Liver (tissue), 8 donors: ENCODE measurements at regions not wholly inside any gene's neighbourhood (a gene's known extent, or its start where the extent isn't known, plus 50 kb on each side); places are given as distances from the start of the nearest gene placed in this dataset.

Experiments
- DNase-seq: peaks from one replicate; pipeline ENCODE4 v3.0.0-alpha.2; 2017; ENCODE audit warnings: low spot score
- H3K27ac ChIP-seq, 2 donors: one replicate each; pipeline ENCODE4 v1.7.0; 2013; ENCODE audit warnings: inconsistent platforms in 2 of 2, low read length in 2 of 2, control low read depth in 1 of 2, low read depth in 1 of 2, mild to moderate bottlenecking in 1 of 2
- H3K27me3 ChIP-seq, 4 donors: one replicate each; pipeline versions ENCODE4 v1.6.1 to v1.7.0; 2013; ENCODE audit warnings: low read length in 3 of 4, inconsistent platforms in 1 of 4, mild to moderate bottlenecking in 1 of 4, moderate library complexity in 1 of 4; ENCODE audit not compliant: control insufficient read depth in 4 of 4, insufficient read depth in 4 of 4
- H3K36me3 ChIP-seq, 4 donors: one replicate each; pipeline versions ENCODE4 v1.6.1 to v1.7.0; 2013; ENCODE audit warnings: low read length in 3 of 4, mild to moderate bottlenecking in 3 of 4, low read depth in 1 of 4, moderate library complexity in 1 of 4; ENCODE audit not compliant: control insufficient read depth in 4 of 4, insufficient read depth in 3 of 4
- H3K4me1 ChIP-seq, 4 donors: one replicate each; pipeline versions ENCODE4 v1.6.1 to v1.7.0; 2013; ENCODE audit warnings: low read length in 3 of 4, mild to moderate bottlenecking in 3 of 4, moderate library complexity in 1 of 4; ENCODE audit not compliant: control insufficient read depth in 4 of 4, insufficient read depth in 4 of 4
- H3K4me3 ChIP-seq, 3 donors: one replicate each; pipeline versions ENCODE4 v1.6.1 to v1.7.0; 2013; ENCODE audit warnings: low read length in 3 of 3, control low read depth in 1 of 3, low read depth in 1 of 3, mild to moderate bottlenecking in 1 of 3
- H3K9ac ChIP-seq, 2 donors: one replicate each; pipeline ENCODE4 v1.7.0; 2013; ENCODE audit warnings: low read length in 2 of 2, mild to moderate bottlenecking in 2 of 2, moderate library complexity in 2 of 2, control low read depth in 1 of 2, low read depth in 1 of 2
- H3K9me3 ChIP-seq, 4 donors: one replicate each; pipeline versions ENCODE4 v1.6.1 to v1.7.0; 2013; ENCODE audit warnings: low read length in 3 of 4; ENCODE audit not compliant: control insufficient read depth in 4 of 4
- EGR1 ChIP-seq, 2 donors: IDR thresholded peaks; 2 replicates each; pipeline ENCODE4 v1.6.1; 2016 to 2018; ENCODE audit warnings: antibody characterized with exemption in 2 of 2, low read depth in 2 of 2
- FOXA1 ChIP-seq: IDR thresholded peaks from 2 replicates; pipeline ENCODE4 v1.6.1; 2016; ENCODE audit warnings: antibody characterized with exemption
- FOXA2 ChIP-seq: IDR thresholded peaks from 2 replicates; pipeline ENCODE4 v1.6.1; 2016; ENCODE audit warnings: antibody characterized with exemption
- HNF4A ChIP-seq, 2 donors: conservative IDR thresholded peaks; 2 replicates each; pipeline ENCODE4 v1.6.1; 2016; ENCODE audit warnings: antibody characterized with exemption in 2 of 2, mild to moderate bottlenecking in 2 of 2
- HNF4G ChIP-seq: IDR thresholded peaks from 2 replicates; pipeline ENCODE4 v1.6.1; 2016; ENCODE audit warnings: antibody characterized with exemption
- JUND ChIP-seq, 2 donors: IDR thresholded peaks; 2 replicates each; pipeline ENCODE4 v1.6.1; 2016; ENCODE audit warnings: antibody characterized with exemption in 2 of 2
- NR2F2 ChIP-seq: IDR thresholded peaks from 2 replicates; pipeline ENCODE4 v1.6.1; 2016; ENCODE audit warnings: antibody characterized with exemption
- RAD21 ChIP-seq, 2 donors: IDR thresholded peaks; 2 replicates each; pipeline ENCODE4 v1.6.1; 2016; ENCODE audit warnings: antibody characterized with exemption in 2 of 2, mild to moderate bottlenecking in 2 of 2
- RXRA ChIP-seq, 2 donors: IDR thresholded peaks; 2 replicates each; pipeline ENCODE4 v1.6.1; 2017 to 2018; ENCODE audit warnings: antibody characterized with exemption in 2 of 2, mild to moderate bottlenecking in 1 of 2
- SP1 ChIP-seq: IDR thresholded peaks from 2 replicates; pipeline ENCODE4 v1.6.1; 2018; ENCODE audit warnings: antibody characterized with exemption, mild to moderate bottlenecking
- TAF1 ChIP-seq: conservative IDR thresholded peaks from 2 replicates; pipeline ENCODE4 v1.6.1; 2016; ENCODE audit warnings: antibody characterized with exemption, mild to moderate bottlenecking
- YY1 ChIP-seq: IDR thresholded peaks from 2 replicates; pipeline ENCODE4 v1.6.1; 2016; ENCODE audit warnings: antibody characterized with exemption, mild to moderate bottlenecking
- WGBS: extraction: QIAGEN DNeasy Blood & Tissue Kit; methylation state at CpG from one replicate; pipeline ENCODE4 v1.1.7; 2013; 5-methylcytosine and 5-hydroxymethylcytosine counted together
- TF ChIP-seq, protein P1 (sequence below): IDR thresholded peaks from 2 replicates; pipeline ENCODE4 v1.6.1; 2016; ENCODE audit warnings: antibody characterized with exemption, mild to moderate bottlenecking
- TF ChIP-seq, protein P2 (sequence below): IDR thresholded peaks from 2 replicates; pipeline ENCODE4 v1.6.1; 2016; ENCODE audit warnings: antibody characterized with exemption
- TF ChIP-seq, protein P3 (sequence below): fragments of 150-350 bp; IDR thresholded peaks from 2 replicates; pipeline ENCODE4 v1.5.1; 2017; ENCODE audit warnings: improper control_type of control experiment, low read depth, low read length; ENCODE audit not compliant: missing input control
- TF ChIP-seq, protein P4 (sequence below): IDR thresholded peaks from 2 replicates; pipeline ENCODE4 v1.6.1; 2016; ENCODE audit warnings: antibody characterized with exemption
- donor health status: healthy.
- donor health status: healthy.
- donor health status: healthy.
- donor health status: healthy.
- donor health status: healthy.

DNA sequence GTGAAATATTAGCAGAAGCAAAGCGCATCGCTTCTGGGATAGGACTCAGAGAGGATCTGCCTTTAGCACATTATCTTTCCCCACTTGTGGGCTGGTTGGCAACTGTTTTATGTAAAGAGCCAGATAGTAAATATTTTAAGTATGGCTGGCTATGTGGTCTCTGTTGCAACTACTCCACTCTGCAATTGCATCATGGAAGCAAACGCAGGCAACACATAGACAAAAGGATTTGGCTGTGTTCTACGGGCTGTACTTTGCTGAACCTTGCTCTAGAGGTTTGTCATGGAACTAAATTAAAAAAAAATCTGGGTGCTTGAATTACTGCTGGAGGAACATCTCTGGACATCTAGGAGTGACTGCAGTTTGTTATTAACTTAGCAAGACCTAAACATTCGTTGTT lies 307.8 kb upstream of the TPK1 start:
- Histone ChIP-seq H3K27ac (no peak overlapping the region), H3K4me3 (no peak overlapping the region), H3K36me3 (no peaks in the 10 kb centered on the region), H3K9ac (no peak overlapping the region), H3K4me1 (no peaks in the 10 kb centered on the region), H3K27me3 (no peaks in the 10 kb centered on the region), H3K9me3 (no peaks in the 10 kb centered on the region)
- 54% methylated on average over 5 of the region's 5 CpGs for WGBS
- DNase-seq: no peak
- TF ChIP-seq TAF1 (no peak), NR2F2 (no peak), RXRA (IDR thresholded peaks at IDR 0.05) (no peak), RAD21 (IDR thresholded peaks at IDR 0.05) (no peak), HNF4A (conservative IDR thresholded peaks at IDR 0.05) (no peak), JUND (IDR thresholded peaks at IDR 0.05) (no peak), FOXA1 (no peak), EGR1 (IDR thresholded peaks at IDR 0.05; ENCODE audit: low read depth in 2 of 2) (no peak), HNF4G (no peak), FOXA2 (no peak), YY1 (no peak), SP1 (no peak)
- TF ChIP-seq, protein P1, sequence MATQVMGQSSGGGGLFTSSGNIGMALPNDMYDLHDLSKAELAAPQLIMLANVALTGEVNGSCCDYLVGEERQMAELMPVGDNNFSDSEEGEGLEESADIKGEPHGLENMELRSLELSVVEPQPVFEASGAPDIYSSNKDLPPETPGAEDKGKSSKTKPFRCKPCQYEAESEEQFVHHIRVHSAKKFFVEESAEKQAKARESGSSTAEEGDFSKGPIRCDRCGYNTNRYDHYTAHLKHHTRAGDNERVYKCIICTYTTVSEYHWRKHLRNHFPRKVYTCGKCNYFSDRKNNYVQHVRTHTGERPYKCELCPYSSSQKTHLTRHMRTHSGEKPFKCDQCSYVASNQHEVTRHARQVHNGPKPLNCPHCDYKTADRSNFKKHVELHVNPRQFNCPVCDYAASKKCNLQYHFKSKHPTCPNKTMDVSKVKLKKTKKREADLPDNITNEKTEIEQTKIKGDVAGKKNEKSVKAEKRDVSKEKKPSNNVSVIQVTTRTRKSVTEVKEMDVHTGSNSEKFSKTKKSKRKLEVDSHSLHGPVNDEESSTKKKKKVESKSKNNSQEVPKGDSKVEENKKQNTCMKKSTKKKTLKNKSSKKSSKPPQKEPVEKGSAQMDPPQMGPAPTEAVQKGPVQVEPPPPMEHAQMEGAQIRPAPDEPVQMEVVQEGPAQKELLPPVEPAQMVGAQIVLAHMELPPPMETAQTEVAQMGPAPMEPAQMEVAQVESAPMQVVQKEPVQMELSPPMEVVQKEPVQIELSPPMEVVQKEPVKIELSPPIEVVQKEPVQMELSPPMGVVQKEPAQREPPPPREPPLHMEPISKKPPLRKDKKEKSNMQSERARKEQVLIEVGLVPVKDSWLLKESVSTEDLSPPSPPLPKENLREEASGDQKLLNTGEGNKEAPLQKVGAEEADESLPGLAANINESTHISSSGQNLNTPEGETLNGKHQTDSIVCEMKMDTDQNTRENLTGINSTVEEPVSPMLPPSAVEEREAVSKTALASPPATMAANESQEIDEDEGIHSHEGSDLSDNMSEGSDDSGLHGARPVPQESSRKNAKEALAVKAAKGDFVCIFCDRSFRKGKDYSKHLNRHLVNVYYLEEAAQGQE: no peak
- TF ChIP-seq, protein P2, sequence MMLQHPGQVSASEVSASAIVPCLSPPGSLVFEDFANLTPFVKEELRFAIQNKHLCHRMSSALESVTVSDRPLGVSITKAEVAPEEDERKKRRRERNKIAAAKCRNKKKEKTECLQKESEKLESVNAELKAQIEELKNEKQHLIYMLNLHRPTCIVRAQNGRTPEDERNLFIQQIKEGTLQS: no peak
- TF ChIP-seq, protein P3, sequence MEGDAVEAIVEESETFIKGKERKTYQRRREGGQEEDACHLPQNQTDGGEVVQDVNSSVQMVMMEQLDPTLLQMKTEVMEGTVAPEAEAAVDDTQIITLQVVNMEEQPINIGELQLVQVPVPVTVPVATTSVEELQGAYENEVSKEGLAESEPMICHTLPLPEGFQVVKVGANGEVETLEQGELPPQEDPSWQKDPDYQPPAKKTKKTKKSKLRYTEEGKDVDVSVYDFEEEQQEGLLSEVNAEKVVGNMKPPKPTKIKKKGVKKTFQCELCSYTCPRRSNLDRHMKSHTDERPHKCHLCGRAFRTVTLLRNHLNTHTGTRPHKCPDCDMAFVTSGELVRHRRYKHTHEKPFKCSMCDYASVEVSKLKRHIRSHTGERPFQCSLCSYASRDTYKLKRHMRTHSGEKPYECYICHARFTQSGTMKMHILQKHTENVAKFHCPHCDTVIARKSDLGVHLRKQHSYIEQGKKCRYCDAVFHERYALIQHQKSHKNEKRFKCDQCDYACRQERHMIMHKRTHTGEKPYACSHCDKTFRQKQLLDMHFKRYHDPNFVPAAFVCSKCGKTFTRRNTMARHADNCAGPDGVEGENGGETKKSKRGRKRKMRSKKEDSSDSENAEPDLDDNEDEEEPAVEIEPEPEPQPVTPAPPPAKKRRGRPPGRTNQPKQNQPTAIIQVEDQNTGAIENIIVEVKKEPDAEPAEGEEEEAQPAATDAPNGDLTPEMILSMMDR: no peak
- TF ChIP-seq, protein P4, sequence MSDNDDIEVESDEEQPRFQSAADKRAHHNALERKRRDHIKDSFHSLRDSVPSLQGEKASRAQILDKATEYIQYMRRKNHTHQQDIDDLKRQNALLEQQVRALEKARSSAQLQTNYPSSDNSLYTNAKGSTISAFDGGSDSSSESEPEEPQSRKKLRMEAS: no peak

DNA sequence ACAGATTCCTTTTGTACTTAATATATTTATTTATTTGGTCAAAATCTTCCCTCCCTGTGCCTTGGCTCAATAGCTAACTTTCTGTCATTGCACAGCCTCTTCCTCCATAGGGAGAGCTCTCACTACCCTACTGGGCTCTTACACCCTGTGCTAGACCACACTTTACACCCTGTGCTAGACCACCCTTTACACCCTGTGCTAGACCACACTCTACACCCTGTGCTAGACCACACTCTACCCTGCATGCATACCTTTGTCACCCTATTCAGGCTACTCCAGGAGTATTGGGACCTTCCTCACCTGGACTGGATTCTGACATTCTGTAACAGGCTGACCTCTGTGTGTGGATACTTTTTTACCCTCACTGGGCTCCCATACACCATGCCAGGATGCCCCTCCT lies 298.5 kb upstream of the TPK1 start:
- H3K4me3 ChIP-seq: no peak overlapping the region
- no peak overlapping the region for H3K9ac ChIP-seq
- no peaks in the 10 kb centered on the region for H3K9me3 ChIP-seq
- H3K27me3 ChIP-seq: no peaks in the 10 kb centered on the region
- no peak for DNase-seq
- TF ChIP-seq, protein P1: no peak
- no peaks in the 10 kb centered on the region for H3K4me1 ChIP-seq
- no peaks in the 10 kb centered on the region for H3K36me3 ChIP-seq
- no peak overlapping the region for H3K27ac ChIP-seq
